Thyroid gland (tissue), 4 donors: ENCODE measurements at regions not wholly inside any gene's neighbourhood (a gene's known extent, or its start where the extent isn't known, plus 50 kb on each side); places are given as distances from the start of the nearest gene placed in this dataset.

Experiments used
- DNase-seq, 2 donors: peaks; one replicate each; pipeline ENCODE4 v3.0.0-alpha.2; 2019
- H3K27ac ChIP-seq, 3 donors: fragments of 200-600 bp; sonication (generic); 1 replicate in 2 of 3; 2 replicates in 1 of 3; pipeline ENCODE4 v1.5.1; 2016 to 2019; ENCODE audit warnings: mild to moderate bottlenecking in 1 of 3, moderate library complexity in 1 of 3
- H3K27me3 ChIP-seq: fragments of 200-600 bp; sonication (generic); one replicate; pipeline ENCODE4 v1.5.1; 2019
- H3K36me3 ChIP-seq, 2 donors: fragments of 200-600 bp; sonication (generic); one replicate each; pipeline ENCODE4 v1.5.1; 2016 to 2019
- H3K4me1 ChIP-seq, 2 donors: fragments of 200-600 bp; sonication (generic); one replicate each; pipeline ENCODE4 v1.5.1; 2017 to 2019
- H3K4me3 ChIP-seq, 3 donors: fragments of 200-600 bp; sonication (generic); replicated peaks in 1 of 3; 1 replicate in 2 of 3; 2 replicates in 1 of 3; pipeline ENCODE4 v1.5.1; 2016; ENCODE audit warnings: mild to moderate bottlenecking in 1 of 3
- H3K9me3 ChIP-seq: fragments of 200-600 bp; sonication (generic); one replicate; pipeline ENCODE4 v1.5.1; 2017
- CTCF ChIP-seq, 6 experiments: fragments of 200-600 bp in 3 of 6; fragments of 450-650 bp in 3 of 6; sonication (generic) in 3 of 6; IDR thresholded peaks; one replicate each; pipeline ENCODE4 v1.5.1; 2016 to 2019; ENCODE audit warnings: antibody characterized with exemption in 6 of 6, mild to moderate bottlenecking in 2 of 6, inconsistent platforms in 1 of 6, moderate library complexity in 1 of 6
- POLR2A ChIP-seq, 2 donors: fragments of 450-650 bp; IDR thresholded peaks; one replicate each; pipeline ENCODE4 v1.6.1; 2017; ENCODE audit warnings: antibody characterized with exemption in 2 of 2, mild to moderate bottlenecking in 2 of 2, moderate library complexity in 1 of 2
- WGBS, 2 donors: methylation state at CpG; one replicate each; pipeline ENCODE4 v1.1.5; 2017; 5-methylcytosine and 5-hydroxymethylcytosine counted together
- intact Hi-C: fragments of 100-400 bp; cut with DNase I; formaldehyde crosslinking; loops from one replicate; pipeline ENCODE4 v1.15.1; 2023

- DNase-seq = no peak
- Histone ChIP-seq H3K27ac (peak overlapping the region in 2 of 3 donors; percentile 15 to 30), H3K9me3 (no peaks in the 10 kb centered on the region), H3K36me3 (no peaks in the 10 kb centered on the region), H3K27me3 (peaks cover 4% of the 10 kb centered on the region), H3K4me1 (peaks cover 3 to 7% of the 10 kb centered on the region in 2 donors), H3K4me3 (no peak overlapping the region)
- WGBS, 2 donors = 79 to 100% methylated on average over 2 of the region's 2 CpGs
- TF ChIP-seq POLR2A (IDR thresholded peaks at IDR 0.05) (no peak), CTCF (IDR thresholded peaks at IDR 0.05) (no peak)
- intact Hi-C loops = no loop called here
These were observed 52.7 kb upstream of the ZCCHC13 start for GRCh38 chrX:74251006-74251930.

DNA sequence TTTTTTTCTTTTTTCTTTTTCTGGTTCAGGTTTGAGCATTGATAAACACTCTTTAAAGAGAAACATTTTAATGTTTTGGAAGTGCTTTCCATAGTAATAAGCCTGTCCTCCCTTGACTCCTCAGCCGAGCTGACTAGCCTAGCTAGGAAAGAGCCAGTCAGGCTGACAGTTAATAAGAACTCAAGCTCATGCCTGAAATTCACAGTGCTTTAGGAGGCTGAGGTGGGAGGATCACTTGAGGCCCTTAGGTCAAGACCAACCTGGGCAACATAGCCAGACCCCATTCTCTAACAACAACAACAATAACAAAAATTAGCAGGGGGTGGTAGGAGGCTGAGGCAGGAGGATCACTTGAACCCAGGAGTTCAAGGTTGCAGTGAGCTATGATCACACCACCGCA, 53.4 kb upstream of the ZCCHC13 start:
- Histone ChIP-seq H3K4me3 (no peak overlapping the region), H3K9me3 (no peaks in the 10 kb centered on the region), H3K27ac (peak overlapping the region in 2 of 3 donors; percentile 15 to 30), H3K36me3 (no peaks in the 10 kb centered on the region), H3K4me1 (peaks cover 3 to 7% of the 10 kb centered on the region in 2 donors), H3K27me3 (peaks cover 4% of the 10 kb centered on the region)
- intact Hi-C loops = no loop called here
- DNase-seq = no peak
- no peak for TF ChIP-seq POLR2A (IDR thresholded peaks at IDR 0.05)
- TF ChIP-seq CTCF (IDR thresholded peaks at IDR 0.05) = no peak
- 87 to 88% methylated on average over 2 of the region's 2 CpGs for WGBS, 2 donors

DNA sequence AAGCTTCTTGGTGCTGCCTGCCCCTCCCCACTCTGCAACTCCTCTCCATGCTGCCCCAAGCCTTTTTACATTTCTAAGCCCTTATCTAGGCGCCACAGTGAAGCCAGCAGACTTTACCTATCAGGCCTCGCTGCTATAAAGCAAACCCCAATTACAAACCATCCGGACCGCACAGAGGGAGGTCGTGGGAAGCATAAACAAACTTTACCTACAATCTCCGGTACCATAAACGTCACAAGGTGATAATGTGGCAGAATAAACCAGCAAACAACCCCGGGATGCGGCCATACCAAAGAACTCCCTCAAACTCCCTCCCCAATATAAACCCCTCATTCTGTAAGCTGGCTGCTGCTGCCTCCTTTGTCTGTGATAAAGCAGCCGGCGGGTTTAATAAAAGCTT, 54.0 kb upstream of the ZCCHC13 start:
- intact Hi-C loops = no loop called here
- Histone ChIP-seq H3K4me1 (peaks cover 3 to 7% of the 10 kb centered on the region in 2 donors), H3K27me3 (peaks cover 4% of the 10 kb centered on the region), H3K4me3 (no peak overlapping the region), H3K9me3 (no peaks in the 10 kb centered on the region), H3K36me3 (no peaks in the 10 kb centered on the region), H3K27ac (no peak overlapping the region)
- TF ChIP-seq POLR2A (IDR thresholded peaks at IDR 0.05) (no peak), CTCF (IDR thresholded peaks at IDR 0.05) (no peak)
- 76 to 90% methylated on average over 11 of the region's 11 CpGs for WGBS, 2 donors
- no peak for DNase-seq

DNA sequence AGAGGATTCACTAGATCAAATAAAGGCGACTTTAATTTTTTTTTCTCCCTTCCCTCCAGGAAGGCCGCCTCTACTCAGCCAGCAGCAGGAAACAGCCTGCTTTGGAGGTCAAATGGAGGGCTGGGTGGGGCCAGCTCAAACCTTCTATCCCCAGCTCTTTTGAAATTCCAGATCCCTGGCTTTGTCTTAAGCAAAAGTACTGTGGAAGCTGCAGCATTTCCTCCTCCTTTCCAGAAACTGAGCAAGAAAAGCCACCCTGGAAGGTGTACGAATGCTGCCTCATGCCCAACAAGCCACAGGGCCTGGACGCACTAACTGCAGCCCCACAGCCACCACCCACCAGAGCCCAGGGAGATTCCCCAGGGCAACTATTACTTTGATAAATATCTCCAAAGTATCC, 55.1 kb upstream of the ZCCHC13 start:
- Histone ChIP-seq H3K27me3 (peaks cover 4% of the 10 kb centered on the region), H3K9me3 (no peaks in the 10 kb centered on the region), H3K4me3 (no peak overlapping the region), H3K36me3 (no peaks in the 10 kb centered on the region), H3K4me1 (peaks cover 3 to 7% of the 10 kb centered on the region in 2 donors), H3K27ac (no peak overlapping the region)
- TF ChIP-seq POLR2A (IDR thresholded peaks at IDR 0.05) (no peak), CTCF (IDR thresholded peaks at IDR 0.05) (no peak)
- no peak for DNase-seq
- WGBS, 2 donors = 71 to 74% methylated on average over 4 of the region's 4 CpGs
- intact Hi-C loops = no loop called here

GRCh38 chrX:74246524-74246923, 57.5 kb upstream of the ZCCHC13 start:
- no peak for DNase-seq
- TF ChIP-seq CTCF (IDR thresholded peaks at IDR 0.05) (no peak), POLR2A (IDR thresholded peaks at IDR 0.05) (no peak)

More at GRCh38 chrX:74246524-74246923, 57.5 kb upstream of the ZCCHC13 start:
- Histone ChIP-seq H3K4me3 (no peak overlapping the region), H3K9me3 (no peaks in the 10 kb centered on the region), H3K27ac (no peak overlapping the region), H3K27me3 (peaks cover 4% of the 10 kb centered on the region), H3K36me3 (no peaks in the 10 kb centered on the region), H3K4me1 (peaks cover 7 to 18% of the 10 kb centered on the region in 2 donors)
- intact Hi-C loops = no loop called here
